ENCODE measurements at regions not wholly inside any gene's neighbourhood (a gene's known extent, or its start where the extent isn't known, plus 50 kb on each side); places are given as distances from the start of the nearest gene placed in this dataset.

DNA sequence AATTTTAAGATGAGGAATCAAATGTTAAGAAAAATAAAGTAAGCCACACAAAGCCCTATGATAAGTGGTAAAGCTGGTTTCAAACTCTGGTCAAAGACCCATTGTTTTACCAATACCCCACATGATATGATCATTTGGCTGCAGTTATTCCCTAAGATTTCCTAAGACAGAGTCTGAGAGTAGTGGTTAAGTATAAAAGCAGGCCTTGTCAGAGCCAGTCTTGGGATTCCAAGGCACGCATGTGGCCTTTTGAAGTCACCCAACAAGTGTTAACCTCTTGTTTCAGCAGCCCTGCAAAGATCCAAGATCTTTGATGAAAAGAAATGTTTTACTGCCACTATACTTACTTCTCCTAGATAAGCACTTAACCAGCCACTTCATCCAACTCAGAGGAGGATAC, 159.2 kb downstream of the SIPA1L2 start:
- POLR2A ChIA-PET, result no interaction called here

DNA sequence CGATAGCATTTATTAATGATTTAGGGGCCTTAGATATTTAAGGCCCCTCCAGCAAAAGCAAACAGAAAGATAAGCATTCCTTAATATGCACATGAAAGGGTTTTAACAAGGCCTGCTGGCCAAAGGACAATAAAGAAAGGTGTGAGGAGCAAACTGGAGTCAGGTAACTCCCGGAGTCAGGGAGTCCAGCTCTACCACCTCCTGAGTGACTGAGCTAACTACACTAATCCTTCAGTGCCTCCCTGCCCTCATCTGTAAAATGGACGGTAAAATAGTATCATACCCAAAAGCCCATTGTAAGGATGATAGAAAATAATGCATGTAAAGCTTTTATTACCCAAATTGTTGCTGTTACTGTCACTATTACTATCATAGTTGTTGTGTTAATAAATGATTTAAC, 161.7 kb downstream of the SIPA1L2 start:
- H3K9me3 ChIP-seq (ENCODE audit: control insufficient read depth in 2 of 3, low read length in 3 of 3), result no peaks in the 10 kb centered on the region
- DNase-seq (no peak), ATAC-seq (no peak)
- peaks cover 6 to 17% (median 12%) of the 10 kb centered on the region in 7 donors for H3K4me1 Mint-ChIP-seq
- ChIA-PET POLR2A (no interaction called here), CTCF (no interaction called here)
- H3K27ac ChIP-seq (ENCODE audit: low read depth, low read length), result no peak overlapping the region
- intact Hi-C loops (cut with micrococcal nuclease), result no loop called here
- peaks cover 0 to 6% (median 0%) of the 10 kb centered on the region in 11 donors for H3K9me3 Mint-ChIP-seq
- H3K36me3 Mint-ChIP-seq, result peaks cover 0 to 8% (median 0%) of the 10 kb centered on the region in 5 donors
- H3K36me3 ChIP-seq (ENCODE audit: control insufficient read depth in 2 of 3, insufficient read depth in 3 of 3, low read length in 3 of 3), result no peaks in the 10 kb centered on the region
- H3K4me3 Mint-ChIP-seq, result no peak overlapping the region
- no peaks in the 10 kb centered on the region for H3K27me3 ChIP-seq (ENCODE audit: control insufficient read depth in 2 of 2, insufficient read depth in 2 of 2, low read length in 2 of 2)
- no peak overlapping the region for H3K4me3 ChIP-seq (ENCODE audit: low read length)
- no peak overlapping the region for H3K27ac Mint-ChIP-seq
- peaks cover 0 to 3% (median 0%) of the 10 kb centered on the region in 5 donors for H3K27me3 Mint-ChIP-seq
- no peaks in the 10 kb centered on the region for H3K4me1 ChIP-seq (ENCODE audit: control insufficient read depth in 2 of 2, insufficient read depth in 2 of 2, low read length in 2 of 2)

More for the DNA sequence above, 159.2 kb downstream of the SIPA1L2 start:
- Mint-ChIP-seq H3K27ac (no peak overlapping the region), H3K4me1 (peaks cover 6 to 18% (median 12%) of the 10 kb centered on the region in 7 donors), H3K9me3 (peaks cover 0 to 6% (median 0%) of the 10 kb centered on the region in 11 donors), H3K36me3 (peaks cover 0 to 8% (median 0%) of the 10 kb centered on the region in 5 donors), H3K27me3 (no peaks in the 10 kb centered on the region), H3K4me3 (no peak overlapping the region)
- no peaks in the 10 kb centered on the region for H3K4me1 ChIP-seq (ENCODE audit: control insufficient read depth in 2 of 2, insufficient read depth in 2 of 2, low read length in 2 of 2)
- intact Hi-C loops (cut with micrococcal nuclease), result no loop called here
- no peaks in the 10 kb centered on the region for H3K27me3 ChIP-seq (ENCODE audit: control insufficient read depth in 2 of 2, insufficient read depth in 2 of 2, low read length in 2 of 2)
- H3K27ac ChIP-seq (ENCODE audit: low read depth, low read length), result no peak overlapping the region
- CTCF ChIA-PET, result no interaction called here
- ATAC-seq (no peak), DNase-seq (no peak)
- H3K4me3 ChIP-seq (ENCODE audit: low read length), result no peak overlapping the region
- H3K9me3 ChIP-seq (ENCODE audit: control insufficient read depth in 2 of 3, low read length in 3 of 3), result no peaks in the 10 kb centered on the region
- no peaks in the 10 kb centered on the region for H3K36me3 ChIP-seq (ENCODE audit: control insufficient read depth in 2 of 3, insufficient read depth in 3 of 3, low read length in 3 of 3)

DNA sequence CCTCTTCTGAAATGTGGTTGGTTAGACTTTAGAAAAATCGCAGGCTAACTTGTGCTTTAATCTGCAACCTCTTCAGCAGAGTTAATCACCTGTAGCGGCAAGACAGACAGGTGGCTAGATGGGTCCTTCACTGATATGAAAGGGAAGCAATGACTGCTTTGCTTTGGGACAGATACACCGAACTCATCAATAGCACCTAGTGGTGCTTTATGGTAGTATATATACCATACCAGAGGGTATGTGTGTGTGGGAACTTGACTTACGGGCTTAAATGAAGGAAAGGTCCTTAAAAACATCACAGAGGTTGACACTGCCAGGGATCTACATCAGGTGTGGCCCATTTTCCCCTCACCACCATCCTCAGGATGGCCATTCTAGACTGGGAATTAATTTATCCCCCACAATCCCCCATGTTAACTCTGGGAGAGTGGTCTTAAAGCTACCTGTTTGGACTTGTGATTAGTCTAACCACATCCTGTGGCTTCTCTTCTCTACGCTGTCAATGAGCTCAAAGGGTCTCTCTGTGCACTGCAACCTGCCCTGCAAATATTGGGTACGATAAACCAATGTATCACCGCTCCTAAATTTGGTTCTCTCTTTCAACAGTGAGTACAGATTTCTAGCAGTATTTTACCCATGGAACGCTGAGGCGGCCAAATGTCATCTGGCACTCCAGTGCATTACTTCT, 162.7 kb downstream of the SIPA1L2 start:
- ATAC-seq (no peak), DNase-seq (no peak)
- ChIA-PET POLR2A (no interaction called here), CTCF (no interaction called here)
- Histone ChIP-seq H3K9me3 (ENCODE audit: control insufficient read depth in 2 of 3, low read length in 3 of 3) (no peaks in the 10 kb centered on the region), H3K36me3 (ENCODE audit: control insufficient read depth in 2 of 3, insufficient read depth in 3 of 3, low read length in 3 of 3) (no peaks in the 10 kb centered on the region), H3K4me3 (ENCODE audit: low read length) (no peak overlapping the region), H3K27me3 (ENCODE audit: control insufficient read depth in 2 of 2, insufficient read depth in 2 of 2, low read length in 2 of 2) (no peaks in the 10 kb centered on the region), H3K27ac (ENCODE audit: low read depth, low read length) (no peak overlapping the region), H3K4me1 (ENCODE audit: control insufficient read depth in 2 of 2, insufficient read depth in 2 of 2, low read length in 2 of 2) (no peaks in the 10 kb centered on the region)
- Mint-ChIP-seq H3K4me1 (peaks cover 6 to 14% (median 12%) of the 10 kb centered on the region in 7 donors), H3K9me3 (peaks cover 0 to 6% (median 0%) of the 10 kb centered on the region in 11 donors), H3K27me3 (peaks cover 0 to 3% (median 0%) of the 10 kb centered on the region in 5 donors), H3K36me3 (peaks cover 0 to 8% (median 0%) of the 10 kb centered on the region in 5 donors), H3K4me3 (no peak overlapping the region), H3K27ac (no peak overlapping the region)
- intact Hi-C loops (cut with micrococcal nuclease), result no loop called here

DNA sequence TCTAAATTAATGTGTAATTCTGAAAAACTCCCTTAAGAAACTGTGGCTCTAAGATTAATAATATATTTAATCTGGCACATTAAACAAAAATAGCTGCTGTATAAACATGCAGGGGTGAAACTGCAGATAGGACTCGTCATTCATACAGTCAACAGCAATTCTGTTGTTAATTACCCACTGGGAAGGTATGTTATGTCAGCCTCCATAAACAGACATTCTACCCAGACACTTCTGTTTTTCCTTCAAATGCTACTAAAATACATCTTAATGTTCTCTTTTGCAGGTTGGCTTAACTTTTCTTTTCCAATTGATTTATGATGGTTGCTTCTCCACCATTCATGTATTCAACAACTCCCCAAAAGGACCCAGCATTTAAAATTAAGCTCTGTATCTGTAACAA, 165.6 kb downstream of the SIPA1L2 start:
- peaks cover 0 to 4% (median 0%) of the 10 kb centered on the region in 5 donors for H3K27me3 Mint-ChIP-seq
- H3K27me3 ChIP-seq (ENCODE audit: control insufficient read depth in 2 of 2, insufficient read depth in 2 of 2, low read length in 2 of 2), result no peaks in the 10 kb centered on the region
- no peak overlapping the region for H3K27ac ChIP-seq (ENCODE audit: low read depth, low read length)
- no peaks in the 10 kb centered on the region for H3K9me3 ChIP-seq (ENCODE audit: control insufficient read depth in 2 of 3, low read length in 3 of 3)
- no peak overlapping the region for H3K4me3 Mint-ChIP-seq
- H3K4me3 ChIP-seq (ENCODE audit: low read length), result no peak overlapping the region
- DNase-seq, result no peak
- H3K4me1 Mint-ChIP-seq, result peaks cover 0 to 6% (median 5%) of the 10 kb centered on the region in 7 donors
- no peaks in the 10 kb centered on the region for H3K9me3 Mint-ChIP-seq
- no peak overlapping the region for H3K27ac Mint-ChIP-seq
- no peaks in the 10 kb centered on the region for H3K36me3 Mint-ChIP-seq
- POLR2A ChIA-PET, result no interaction called here
- CTCF ChIA-PET, result no interaction called here
- intact Hi-C loops (cut with micrococcal nuclease), result no loop called here
- ATAC-seq, result no peak
- H3K36me3 ChIP-seq (ENCODE audit: control insufficient read depth in 2 of 3, insufficient read depth in 3 of 3, low read length in 3 of 3), result no peaks in the 10 kb centered on the region
- H3K4me1 ChIP-seq (ENCODE audit: control insufficient read depth in 2 of 2, insufficient read depth in 2 of 2, low read length in 2 of 2), result no peaks in the 10 kb centered on the region

DNA sequence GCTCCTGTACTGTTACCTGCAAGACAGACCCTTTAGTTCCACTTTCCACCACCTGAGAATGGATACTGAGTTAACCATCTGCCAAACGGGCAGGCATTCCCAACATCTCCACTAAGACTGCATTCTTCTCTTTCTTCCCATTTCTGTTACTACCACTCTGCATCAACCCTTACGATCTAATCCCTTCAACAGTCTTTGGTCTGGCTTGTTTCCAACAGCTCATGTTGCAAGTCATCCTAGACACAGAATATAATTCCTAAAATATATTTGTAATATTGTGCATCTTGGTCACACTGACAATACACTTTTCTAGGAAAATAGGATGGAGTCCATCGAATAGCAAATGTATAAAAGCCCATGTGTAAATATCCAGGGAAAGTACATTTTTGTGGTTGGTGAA, 166.7 kb downstream of the SIPA1L2 start:
- Mint-ChIP-seq H3K36me3 (no peaks in the 10 kb centered on the region), H3K27me3 (peaks cover 0 to 4% (median 0%) of the 10 kb centered on the region in 5 donors), H3K4me1 (peaks cover 0 to 6% (median 5%) of the 10 kb centered on the region in 7 donors), H3K27ac (no peak overlapping the region), H3K9me3 (no peaks in the 10 kb centered on the region), H3K4me3 (no peak overlapping the region)
- Histone ChIP-seq H3K27me3 (ENCODE audit: control insufficient read depth in 2 of 2, insufficient read depth in 2 of 2, low read length in 2 of 2) (no peaks in the 10 kb centered on the region), H3K9me3 (ENCODE audit: control insufficient read depth in 2 of 3, low read length in 3 of 3) (no peaks in the 10 kb centered on the region), H3K36me3 (ENCODE audit: control insufficient read depth in 2 of 3, insufficient read depth in 3 of 3, low read length in 3 of 3) (no peaks in the 10 kb centered on the region), H3K4me1 (ENCODE audit: control insufficient read depth in 2 of 2, insufficient read depth in 2 of 2, low read length in 2 of 2) (peaks cover 0 to 5% of the 10 kb centered on the region in 2 donors), H3K4me3 (ENCODE audit: low read length) (no peak overlapping the region), H3K27ac (ENCODE audit: low read depth, low read length) (no peak overlapping the region)
- intact Hi-C loops (cut with micrococcal nuclease), result no loop called here
- POLR2A ChIA-PET, result no interaction called here
- CTCF ChIA-PET, result no interaction called here
- DNase-seq, result no peak
- ATAC-seq, result no peak

DNA sequence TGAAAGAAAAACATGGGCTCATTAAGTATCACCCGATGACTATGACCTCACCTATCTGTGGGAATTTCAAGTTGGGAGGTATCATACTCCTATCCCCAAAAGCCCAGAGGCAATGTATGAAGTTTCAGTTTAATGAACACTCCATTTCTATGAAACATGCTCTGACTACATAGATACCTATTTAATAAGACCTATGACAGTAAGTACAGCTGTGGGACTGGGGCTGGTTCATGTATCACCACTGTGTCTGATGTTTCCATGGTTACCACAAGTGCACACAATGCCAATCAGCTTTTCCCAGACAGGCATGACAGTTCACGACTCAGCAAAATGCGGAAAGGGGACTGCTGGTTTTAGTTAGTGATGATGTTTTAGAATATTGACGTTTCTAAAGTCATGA, 167.7 kb downstream of the SIPA1L2 start:
- Mint-ChIP-seq H3K36me3 (no peaks in the 10 kb centered on the region), H3K4me3 (no peak overlapping the region), H3K9me3 (no peaks in the 10 kb centered on the region), H3K27ac (no peak overlapping the region), H3K4me1 (peaks cover 0 to 8% (median under 1%) of the 10 kb centered on the region in 7 donors), H3K27me3 (peaks cover 0 to 4% (median 0%) of the 10 kb centered on the region in 5 donors)
- Histone ChIP-seq H3K27ac (ENCODE audit: low read depth, low read length) (no peak overlapping the region), H3K9me3 (ENCODE audit: control insufficient read depth in 2 of 3, low read length in 3 of 3) (no peaks in the 10 kb centered on the region), H3K27me3 (ENCODE audit: control insufficient read depth in 2 of 2, insufficient read depth in 2 of 2, low read length in 2 of 2) (no peaks in the 10 kb centered on the region), H3K4me3 (ENCODE audit: low read length) (no peak overlapping the region), H3K4me1 (ENCODE audit: control insufficient read depth in 2 of 2, insufficient read depth in 2 of 2, low read length in 2 of 2) (peaks cover 0 to 15% of the 10 kb centered on the region in 2 donors), H3K36me3 (ENCODE audit: control insufficient read depth in 2 of 3, insufficient read depth in 3 of 3, low read length in 3 of 3) (no peaks in the 10 kb centered on the region)
- ATAC-seq (no peak), DNase-seq (no peak)
- CTCF ChIA-PET, result no interaction called here
- intact Hi-C loops (cut with micrococcal nuclease), result no loop called here
- POLR2A ChIA-PET, result no interaction called here

DNA sequence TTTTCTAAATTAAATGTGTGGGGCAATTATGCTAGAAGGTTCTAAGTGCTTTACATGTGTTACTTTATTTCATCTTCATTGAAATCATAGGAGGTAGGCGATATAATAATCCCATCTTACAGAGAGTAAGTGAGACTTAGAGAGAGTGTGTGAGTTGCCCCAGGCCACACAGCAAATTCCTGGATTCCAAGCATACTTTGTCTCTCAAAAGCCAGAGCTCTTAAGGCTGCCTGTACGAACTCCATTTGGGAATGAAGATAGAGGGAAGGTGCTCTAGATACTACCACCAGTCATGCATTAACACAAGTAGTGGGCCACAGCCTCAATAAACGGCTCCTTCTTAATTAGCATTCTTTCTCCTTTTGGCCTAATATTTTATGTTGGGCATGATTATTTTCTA, 170.1 kb downstream of the SIPA1L2 start:
- Mint-ChIP-seq H3K36me3 (no peaks in the 10 kb centered on the region), H3K27me3 (peaks cover 0 to 4% (median 0%) of the 10 kb centered on the region in 5 donors), H3K27ac (no peak overlapping the region), H3K9me3 (no peaks in the 10 kb centered on the region), H3K4me3 (no peak overlapping the region), H3K4me1 (peaks cover 0 to 12% (median 0%) of the 10 kb centered on the region in 7 donors)
- ChIA-PET CTCF (no interaction called here), POLR2A (no interaction called here)
- H3K36me3 ChIP-seq (ENCODE audit: control insufficient read depth in 2 of 3, insufficient read depth in 3 of 3, low read length in 3 of 3), result no peaks in the 10 kb centered on the region
- H3K4me1 ChIP-seq (ENCODE audit: control insufficient read depth in 2 of 2, insufficient read depth in 2 of 2, low read length in 2 of 2), result peaks cover 0 to 22% of the 10 kb centered on the region in 2 donors
- ATAC-seq, result no peak
- no peak overlapping the region for H3K4me3 ChIP-seq (ENCODE audit: low read length)
- H3K9me3 ChIP-seq (ENCODE audit: control insufficient read depth in 2 of 3, low read length in 3 of 3), result no peaks in the 10 kb centered on the region
- DNase-seq, result no peak
- H3K27ac ChIP-seq (ENCODE audit: low read depth, low read length), result no peak overlapping the region
- no peaks in the 10 kb centered on the region for H3K27me3 ChIP-seq (ENCODE audit: control insufficient read depth in 2 of 2, insufficient read depth in 2 of 2, low read length in 2 of 2)
- intact Hi-C loops (cut with micrococcal nuclease), result no loop called here

Data from naive thymus-derived CD4-positive, alpha-beta T cell (primary cell).